IPS-18c (cell line): ENCODE measurements at regions not wholly inside any gene's neighbourhood (a gene's known extent, or its start where the extent isn't known, plus 50 kb on each side); places are given as distances from the start of the nearest gene placed in this dataset.
"Not testable (repeated sequence)": the region's sequence is repeated elsewhere in the genome, so short reads cannot be mapped to it uniquely, and the experiment has no call there.

Source experiments
- H3K4me3 ChIP-seq: 2 replicates; pipeline ENCODE4 v1.7.0; 2013; ENCODE audit warnings: low read depth, mild to moderate bottlenecking, low read length, moderate library complexity; ENCODE audit not compliant: insufficient read depth
- H3K9me3 ChIP-seq: one replicate; pipeline ENCODE4 v1.6.1; 2013; ENCODE audit warnings: mild to moderate bottlenecking, low read length, moderate library complexity; ENCODE audit not compliant: control insufficient read depth, insufficient read depth

GRCh38 chr3:118126751-118127150, 907.9 kb downstream of the IGSF11 start:
- H3K9me3 ChIP-seq: no peaks in the 10 kb centered on the region
- no peak overlapping the region for H3K4me3 ChIP-seq

DNA sequence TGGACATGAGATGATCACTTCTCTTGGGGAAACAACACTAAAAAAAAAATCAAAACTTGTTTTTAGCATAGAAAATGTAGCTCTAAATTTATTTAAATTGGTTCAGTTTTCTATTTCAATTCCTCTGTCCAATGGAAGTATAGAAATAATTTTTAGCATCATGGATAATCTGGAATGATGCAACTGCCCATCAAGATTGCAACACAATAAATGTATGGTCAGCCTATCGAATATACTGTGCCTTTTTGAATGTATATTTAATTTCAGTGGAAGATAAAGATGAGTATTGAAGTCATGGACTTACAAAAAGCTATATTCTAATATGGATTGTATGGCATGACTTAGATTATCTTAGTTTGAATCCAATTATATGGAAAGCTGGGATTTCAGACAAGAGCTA, 906.7 kb downstream of the IGSF11 start:
- no peaks in the 10 kb centered on the region for H3K9me3 ChIP-seq
- H3K4me3 ChIP-seq: no peak overlapping the region

GRCh38 chr3:118128886-118129285, 905.8 kb downstream of the IGSF11 start:
- no peaks in the 10 kb centered on the region for H3K9me3 ChIP-seq
- H3K4me3 ChIP-seq: no peak overlapping the region

DNA sequence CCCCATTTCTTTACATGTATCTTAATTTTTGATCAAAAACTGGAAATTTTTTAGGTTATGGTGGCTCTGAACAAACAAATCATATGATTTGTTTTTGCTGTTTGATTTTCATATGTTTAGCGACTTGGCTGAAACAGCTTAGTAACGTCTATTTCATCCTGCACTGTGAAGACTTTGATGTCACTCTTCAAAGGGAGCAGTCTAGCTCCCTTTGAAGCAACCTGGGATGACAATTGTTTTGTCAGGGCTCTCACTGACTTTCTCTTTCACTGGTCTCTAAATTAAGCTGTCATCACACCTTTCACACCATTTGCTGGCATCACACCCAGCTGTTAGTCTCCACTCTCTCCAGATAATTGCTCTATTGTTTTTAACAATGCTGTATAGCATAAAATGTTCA, 896.9 kb downstream of the IGSF11 start:
- no peak overlapping the region for H3K4me3 ChIP-seq
- H3K9me3 ChIP-seq: no peaks in the 10 kb centered on the region

- Histone ChIP-seq H3K4me3 (no peak overlapping the region; the same call in 1 of the 2 replicates), H3K9me3 (peaks cover 4% of the 10 kb centered on the region)
Measured at GRCh38 chr3:118144919-118145318, 889.7 kb downstream of the IGSF11 start.

DNA sequence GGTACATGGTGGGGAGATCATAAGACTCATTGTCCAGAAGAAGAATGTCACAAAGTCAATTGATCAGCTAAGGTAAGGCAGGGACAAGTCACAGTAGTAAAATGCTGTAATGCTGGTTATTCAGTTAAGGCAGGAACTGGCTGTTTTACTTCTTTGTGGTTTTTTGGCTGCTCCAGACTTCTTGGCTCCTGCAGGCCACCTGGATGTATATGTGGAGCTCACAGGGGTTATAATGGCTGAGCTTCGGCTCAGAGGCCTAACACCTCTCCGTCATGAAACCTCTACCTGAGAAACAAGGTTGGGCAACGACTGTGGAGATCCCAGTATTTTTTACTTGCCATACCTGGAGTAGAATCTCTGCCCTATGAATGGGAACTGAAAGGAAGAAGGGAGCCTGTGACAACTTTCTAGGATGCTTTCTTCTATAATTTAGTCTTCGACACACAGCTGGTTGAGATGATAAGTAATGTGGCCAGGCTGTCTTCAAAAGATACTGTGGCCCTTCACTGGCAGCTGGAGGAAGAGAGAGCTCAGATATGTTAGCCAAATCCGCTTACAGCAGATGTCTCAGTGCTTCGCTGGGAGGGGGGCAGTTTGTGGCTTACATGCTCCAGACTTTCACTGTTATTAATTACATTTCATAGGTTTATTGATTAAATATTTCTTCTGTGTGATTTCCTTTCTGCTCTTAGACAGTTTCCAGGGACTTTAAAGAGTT, 887.8 kb downstream of the IGSF11 start:
- no peak overlapping the region for H3K4me3 ChIP-seq
- H3K9me3 ChIP-seq: peaks cover 4% of the 10 kb centered on the region

DNA sequence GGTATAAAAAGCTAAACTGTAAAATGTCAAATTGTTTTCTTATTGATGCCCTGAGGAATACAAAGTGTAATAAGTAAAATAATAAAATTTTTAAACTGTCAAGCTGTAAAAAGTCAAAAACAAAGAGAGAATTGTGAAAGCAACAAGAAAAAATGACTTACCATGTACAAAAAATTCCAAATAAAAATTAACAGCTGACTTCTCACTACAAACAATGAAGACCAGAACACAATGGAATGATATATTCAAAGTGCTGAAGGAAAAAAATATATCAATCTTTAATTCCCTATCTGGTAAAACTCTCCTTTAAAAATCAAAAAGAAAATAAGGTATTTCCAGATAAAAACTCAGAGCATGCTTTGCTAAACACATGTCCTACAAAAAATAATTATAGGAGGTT, 883.5 kb downstream of the IGSF11 start:
- no peaks in the 10 kb centered on the region for H3K9me3 ChIP-seq
- H3K4me3 ChIP-seq: no peak overlapping the region

- H3K9me3 ChIP-seq, H3K4me3 ChIP-seq: not testable (repeated sequence)
Measured at GRCh38 chr3:118162627-118163588, 871.7 kb downstream of the IGSF11 start.

GRCh38 chr3:118165413-118165812, 869.2 kb downstream of the IGSF11 start:
- Histone ChIP-seq H3K4me3 (no peak overlapping the region), H3K9me3 (peaks cover 5% of the 10 kb centered on the region)

DNA sequence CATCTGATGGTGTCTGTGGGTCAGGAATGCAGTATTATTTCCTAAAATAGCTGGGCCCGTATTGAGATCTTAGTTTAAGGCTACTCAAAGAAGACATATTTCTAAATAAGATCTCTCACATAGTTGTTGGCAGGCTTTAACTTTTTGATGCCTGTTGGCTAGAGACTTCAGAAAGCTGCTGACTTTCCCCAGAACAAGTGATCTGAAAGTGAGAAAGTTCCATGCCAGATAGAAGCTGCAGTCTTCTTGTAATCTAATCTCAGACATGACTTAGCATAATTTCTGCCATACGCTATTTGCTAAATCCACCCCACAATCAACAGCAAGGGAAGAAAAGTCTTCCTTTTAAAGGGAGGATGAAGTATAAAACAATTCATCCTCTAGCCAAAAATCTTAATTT, 867.1 kb downstream of the IGSF11 start:
- Histone ChIP-seq H3K9me3 (peaks cover 3% of the 10 kb centered on the region), H3K4me3 (no peak overlapping the region)

GRCh38 chr3:118168175-118168574, 866.5 kb downstream of the IGSF11 start:
- Histone ChIP-seq H3K4me3 (no peak overlapping the region), H3K9me3 (no peaks in the 10 kb centered on the region)

DNA sequence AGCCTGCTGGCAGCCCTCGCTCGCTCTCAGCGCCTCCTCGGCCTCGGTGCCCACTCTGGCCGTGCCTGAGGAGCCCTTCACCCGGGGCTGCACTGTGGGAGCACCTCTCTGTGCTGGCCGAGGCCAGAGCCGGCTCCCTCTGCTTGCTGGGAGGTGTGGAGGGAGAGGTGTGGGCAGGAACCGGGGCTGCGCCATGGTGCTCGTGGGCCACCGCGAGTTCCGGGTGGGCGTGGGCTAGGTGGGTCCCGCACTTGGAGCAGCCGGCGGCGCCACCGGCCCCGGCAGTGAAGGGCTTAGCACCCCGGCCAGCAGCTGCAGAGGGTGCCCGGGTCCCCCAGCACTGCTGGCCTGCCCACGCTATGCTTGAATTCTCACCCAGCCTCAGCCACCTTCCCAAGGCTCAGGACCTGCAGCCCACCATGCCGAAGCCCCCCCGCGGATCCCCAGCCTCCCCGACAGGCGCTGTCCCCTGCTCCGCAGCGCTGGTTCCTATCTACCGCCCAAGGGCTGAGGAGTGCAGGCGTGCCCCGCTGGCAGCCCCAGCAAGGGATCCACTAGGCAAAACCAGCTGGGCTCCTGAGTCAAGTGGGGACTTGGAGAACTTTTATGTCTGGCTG, 863.3 kb downstream of the IGSF11 start:
- Histone ChIP-seq H3K9me3 (no peaks in the 10 kb centered on the region), H3K4me3 (no peak overlapping the region)

DNA sequence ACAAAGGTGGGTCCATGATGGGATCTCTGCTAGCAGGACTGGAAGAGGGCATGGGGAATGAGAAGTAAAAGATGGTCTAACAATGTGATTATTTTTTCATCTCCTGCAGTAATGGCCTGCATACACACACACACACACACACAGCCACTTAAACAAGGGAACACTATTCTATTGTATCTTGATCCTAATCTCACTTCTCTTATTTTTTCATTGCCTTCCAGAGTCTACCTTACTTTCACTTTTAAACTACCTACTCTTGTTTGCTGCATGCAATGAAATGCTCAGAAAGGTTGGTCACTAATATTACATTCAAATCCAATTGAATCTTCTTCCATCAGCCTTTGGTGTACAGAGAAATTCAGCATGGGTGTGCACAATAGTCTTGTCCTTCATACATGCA, 853.8 kb downstream of the IGSF11 start:
- Histone ChIP-seq H3K9me3 (no peaks in the 10 kb centered on the region), H3K4me3 (no peak overlapping the region)

DNA sequence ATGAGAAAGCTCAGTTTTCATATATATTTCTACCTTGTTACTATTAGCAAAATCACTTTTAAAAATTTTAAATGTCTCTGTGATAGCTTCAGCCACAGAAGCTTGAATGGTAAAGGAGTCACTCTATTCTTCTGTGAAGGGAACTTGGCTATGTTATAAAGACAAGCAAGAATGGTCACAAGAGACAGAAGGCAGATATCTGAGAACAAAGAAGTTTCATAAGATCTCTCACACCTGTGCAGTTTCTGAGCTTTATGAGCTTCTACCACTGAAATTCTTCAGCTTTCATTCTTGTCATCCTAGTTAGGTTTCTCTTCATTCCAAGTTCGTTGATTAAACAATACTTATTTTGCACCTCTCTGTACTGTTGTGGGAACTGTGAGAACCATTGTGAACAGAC, 853.4 kb downstream of the IGSF11 start:
- H3K9me3 ChIP-seq: no peaks in the 10 kb centered on the region
- no peak overlapping the region for H3K4me3 ChIP-seq

GRCh38 chr3:118186051-118186450, 848.6 kb downstream of the IGSF11 start:
- Histone ChIP-seq H3K9me3 (no peaks in the 10 kb centered on the region), H3K4me3 (no peak overlapping the region)

DNA sequence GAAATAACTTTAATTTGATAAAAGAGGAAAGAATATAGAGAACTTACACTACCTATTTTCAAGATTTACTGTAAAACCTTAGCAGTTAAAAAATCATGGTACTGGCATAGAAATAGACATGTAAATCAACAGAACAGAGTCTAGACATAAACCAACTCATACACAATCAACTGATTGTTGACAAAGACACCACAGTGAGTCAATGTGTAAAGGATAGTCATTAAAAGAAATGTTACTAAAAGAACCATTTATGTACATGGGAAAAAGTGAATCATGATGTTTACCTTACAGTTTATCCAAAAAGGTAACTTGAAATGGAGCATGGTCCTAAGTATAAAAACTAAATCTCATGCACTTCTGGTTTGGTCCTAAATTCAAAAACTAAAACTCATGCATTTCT, 847.4 kb downstream of the IGSF11 start:
- Histone ChIP-seq H3K4me3 (no peak overlapping the region), H3K9me3 (no peaks in the 10 kb centered on the region)

- no peaks in the 10 kb centered on the region for H3K9me3 ChIP-seq
- no peak overlapping the region for H3K4me3 ChIP-seq
Measured at GRCh38 chr3:118196183-118196582, 838.5 kb downstream of the IGSF11 start.

- Histone ChIP-seq H3K4me3 (no peak overlapping the region), H3K9me3 (peaks cover 2% of the 10 kb centered on the region)
Measured at GRCh38 chr3:118199044-118199443, 835.6 kb downstream of the IGSF11 start.
